ENCODE measurements at regions not wholly inside any gene's neighbourhood (a gene's known extent, or its start where the extent isn't known, plus 50 kb on each side); places are given as distances from the start of the nearest gene placed in this dataset.
"Not testable (repeated sequence)": the region's sequence is repeated elsewhere in the genome, so short reads cannot be mapped to it uniquely, and the experiment has no call there.

GRCh38 chr2:49640630-49641029 lies 486.3 kb upstream of the FSHR start:
- no peak for TF ChIP-seq CTCF (IDR thresholded peaks at IDR 0.05)
- no peak for TF ChIP-seq POLR2A (IDR thresholded peaks at IDR 0.05)
- no peak for DNase-seq
- H3K9me3 ChIP-seq: no peaks in the 10 kb centered on the region

GRCh38 chr2:49621016-49621415 lies 466.7 kb upstream of the FSHR start:
- no peak for DNase-seq
- H3K9me3 ChIP-seq: no peaks in the 10 kb centered on the region
- no peak overlapping the region for H3K27ac ChIP-seq
- H3K36me3 ChIP-seq: no peaks in the 10 kb centered on the region
- TF ChIP-seq CTCF (IDR thresholded peaks at IDR 0.05) (no peak), POLR2A (IDR thresholded peaks at IDR 0.05) (no peak)
- H3K4me3 ChIP-seq: no peak overlapping the region
- no peaks in the 10 kb centered on the region for H3K27me3 ChIP-seq
- no peaks in the 10 kb centered on the region for H3K4me1 ChIP-seq
- intact Hi-C loops (cut with DNase I; ENCODE audit: low total_unique reads): no loop called here

More at GRCh38 chr2:49640630-49641029, 486.3 kb upstream of the FSHR start:
- Histone ChIP-seq H3K27ac (no peak overlapping the region), H3K36me3 (no peaks in the 10 kb centered on the region), H3K4me3 (no peak overlapping the region), H3K4me1 (no peaks in the 10 kb centered on the region), H3K27me3 (no peaks in the 10 kb centered on the region)
- intact Hi-C loops (cut with DNase I; ENCODE audit: low total_unique reads): no loop called here

- H3K27ac ChIP-seq: no peak overlapping the region
- TF ChIP-seq CTCF (IDR thresholded peaks at IDR 0.05): no peak
- no peak for TF ChIP-seq POLR2A (IDR thresholded peaks at IDR 0.05)
- H3K9me3 ChIP-seq: no peaks in the 10 kb centered on the region
- no peaks in the 10 kb centered on the region for H3K27me3 ChIP-seq
- no peak for DNase-seq
- no peak overlapping the region for H3K4me3 ChIP-seq
- H3K4me1 ChIP-seq: no peaks in the 10 kb centered on the region
- intact Hi-C loops (cut with DNase I; ENCODE audit: low total_unique reads): no loop called here
- H3K36me3 ChIP-seq: no peaks in the 10 kb centered on the region
Measured at GRCh38 chr2:49619804-49620203, 465.5 kb upstream of the FSHR start.

- no peak overlapping the region for H3K4me3 ChIP-seq
- H3K9me3 ChIP-seq: no peaks in the 10 kb centered on the region
- no peaks in the 10 kb centered on the region for H3K4me1 ChIP-seq
- no peak for TF ChIP-seq POLR2A (IDR thresholded peaks at IDR 0.05)
- TF ChIP-seq CTCF (IDR thresholded peaks at IDR 0.05): no peak
- H3K36me3 ChIP-seq: no peaks in the 10 kb centered on the region
- no peaks in the 10 kb centered on the region for H3K27me3 ChIP-seq
- H3K27ac ChIP-seq: no peak overlapping the region
- no peak for DNase-seq
- intact Hi-C loops (cut with DNase I; ENCODE audit: low total_unique reads): no loop called here
Measured at GRCh38 chr2:49618491-49618890, 464.2 kb upstream of the FSHR start.

- Histone ChIP-seq H3K4me3 (no peak overlapping the region), H3K27me3 (no peaks in the 10 kb centered on the region), H3K4me1 (no peaks in the 10 kb centered on the region), H3K9me3 (no peaks in the 10 kb centered on the region), H3K36me3 (no peaks in the 10 kb centered on the region), H3K27ac (no peak overlapping the region)
- intact Hi-C loops (cut with DNase I; ENCODE audit: low total_unique reads): no loop called here
- no peak for DNase-seq
- no peak for TF ChIP-seq POLR2A (IDR thresholded peaks at IDR 0.05)
- peak in 1 of 4 experiments; percentile 12 for TF ChIP-seq CTCF (IDR thresholded peaks at IDR 0.05)
Measured at GRCh38 chr2:49616800-49617199, 462.5 kb upstream of the FSHR start.

- H3K27ac ChIP-seq; H3K9me3 ChIP-seq; DNase-seq; H3K4me1 ChIP-seq; intact Hi-C loops (cut with DNase I; ENCODE audit: low total_unique reads); H3K4me3 ChIP-seq; H3K27me3 ChIP-seq; H3K36me3 ChIP-seq: not testable (repeated sequence)
Measured at GRCh38 chr2:49611796-49612195, 457.5 kb upstream of the FSHR start.

Measured in uterus (tissue), 3 donors.